Fibroblast of lung (primary cell): ENCODE measurements at regions not wholly inside any gene's neighbourhood (a gene's known extent, or its start where the extent isn't known, plus 50 kb on each side); places are given as distances from the start of the nearest gene placed in this dataset.

Source experiments
- CTCF ChIP-seq, 2 donors: IDR thresholded peaks in 1 of 2; conservative IDR thresholded peaks in 1 of 2; 1 replicate in 1 of 2; 2 replicates in 1 of 2; pipeline ENCODE4 v1.5.1; 2011 to 2012; ENCODE audit warnings: low read length in 2 of 2, control low read depth in 1 of 2, inconsistent platforms in 1 of 2, low read depth in 1 of 2, mild to moderate bottlenecking in 1 of 2
- EZH2 ChIP-seq: IDR thresholded peaks from 2 replicates; pipeline ENCODE4 v1.5.1; 2012; ENCODE audit warnings: low read length, control low read depth, mild to moderate bottlenecking; ENCODE audit errors: missing control alignments

GRCh38 chr3:79928687-79929408 lies 161.1 kb upstream of the ROBO1 start:
- no peak for TF ChIP-seq CTCF (conservative IDR thresholded peaks at IDR 0.05 in 1 of 2, IDR thresholded peaks at IDR 0.05 in 1 of 2; ENCODE audit: low read depth in 1 of 2, low read length in 2 of 2)
- TF ChIP-seq EZH2, result no peak
